HG03175 (cell line): ENCODE measurements at regions not wholly inside any gene's neighbourhood (a gene's known extent, or its start where the extent isn't known, plus 50 kb on each side); places are given as distances from the start of the nearest gene placed in this dataset.
"Not testable (repeated sequence)": the region's sequence is repeated elsewhere in the genome, so short reads cannot be mapped to it uniquely, and the experiment has no call there.

Experiments used
- ATAC-seq: cut with Tn5 transposase; IDR thresholded peaks from one replicate; pipeline ENCODE4 v1.9.1; 2021; ENCODE audit warnings: mild to moderate bottlenecking, moderate library complexity; ENCODE audit not compliant: unreplicated experiment

DNA sequence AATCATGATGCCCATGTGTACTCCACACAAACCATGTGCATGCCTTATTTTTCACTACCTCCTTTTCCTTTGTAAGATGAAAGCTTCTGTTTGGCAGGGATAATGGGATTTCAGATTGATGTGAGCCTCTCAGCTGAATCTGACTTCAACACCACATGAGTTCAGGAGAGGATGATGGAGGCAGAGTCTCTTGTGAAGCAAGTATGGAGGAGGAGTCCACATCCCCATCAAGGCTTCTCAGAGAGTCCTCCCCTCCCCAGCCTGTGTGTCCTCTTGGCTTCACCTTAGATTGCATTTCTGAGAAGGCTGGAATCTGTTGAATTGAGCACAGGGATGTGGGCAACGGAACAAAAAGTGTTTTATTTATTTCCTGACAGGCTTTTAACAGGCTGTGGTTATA, 370.4 kb downstream of the FAT3 start:
- no peak for ATAC-seq

DNA sequence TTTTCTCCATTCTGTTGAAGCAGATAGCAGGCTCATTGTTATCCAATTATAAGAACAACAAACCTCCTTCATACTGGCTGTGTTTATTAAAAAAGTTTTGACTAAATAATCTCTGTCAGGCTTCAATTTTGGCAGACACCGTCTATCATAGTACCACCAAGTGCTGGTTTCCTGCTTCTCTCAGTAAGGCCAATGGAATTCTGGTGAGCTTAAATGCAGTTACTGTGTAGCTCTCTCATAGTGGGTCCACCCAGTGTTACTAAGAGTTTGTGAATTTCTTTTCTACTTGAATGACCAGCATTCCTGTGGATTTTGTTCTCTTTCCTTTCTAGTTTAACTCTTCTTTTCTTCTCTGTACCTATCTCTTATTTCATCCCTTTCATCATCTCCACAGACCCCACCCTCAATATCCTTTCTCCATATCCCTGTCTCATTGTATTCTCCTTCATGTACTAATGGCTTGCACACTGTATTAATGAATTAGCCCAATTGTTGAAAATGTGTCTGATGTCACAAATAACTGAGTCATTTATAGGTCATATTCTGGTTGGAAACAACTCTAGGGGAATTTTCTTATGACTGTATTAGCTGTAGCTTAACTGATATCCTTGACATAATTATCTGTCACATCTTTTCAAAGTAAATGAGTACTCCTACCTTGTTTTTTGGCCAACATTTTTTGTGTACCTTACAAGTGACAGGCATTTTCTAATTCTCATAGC, 372.1 kb downstream of the FAT3 start:
- no peak for ATAC-seq

DNA sequence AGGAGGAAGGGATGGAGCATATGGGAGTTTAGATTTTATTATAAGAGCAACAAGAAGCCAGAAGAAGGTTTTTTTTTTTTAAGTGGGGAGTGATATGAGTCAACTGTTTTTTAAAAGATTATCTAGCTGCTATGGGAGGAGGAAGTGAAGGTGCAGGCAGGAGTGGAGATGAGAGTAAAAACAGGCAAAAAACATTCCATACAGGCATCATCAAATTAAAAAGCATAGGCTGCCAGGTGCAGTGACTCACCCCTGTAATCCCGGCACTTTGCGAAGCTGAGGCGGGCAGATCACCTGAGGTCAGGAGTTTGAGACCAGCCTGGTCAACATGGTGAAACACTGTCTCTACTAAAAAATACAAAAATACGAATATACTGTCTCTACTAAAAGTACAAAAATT, 368.4 kb upstream of the MTNR1B start:
- no peak for ATAC-seq

DNA sequence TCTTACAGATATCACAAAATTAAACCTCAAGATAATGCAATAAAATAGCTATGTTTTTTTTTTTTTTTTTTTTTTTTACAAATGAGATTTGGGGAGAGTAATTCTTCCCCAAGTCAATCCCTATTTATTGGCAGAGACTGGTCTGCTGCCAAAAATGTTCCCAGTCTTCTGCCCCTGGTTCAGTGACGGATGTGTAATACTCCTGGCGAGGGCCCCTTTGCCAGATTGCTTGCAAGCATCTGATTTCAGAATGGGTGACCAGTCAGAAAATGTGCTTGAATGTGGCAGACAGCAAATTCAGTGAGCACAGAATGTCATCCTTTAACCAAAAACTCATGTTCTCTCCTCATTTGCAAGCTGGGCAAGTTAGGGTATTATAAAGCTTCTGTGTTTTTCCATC, 363.8 kb upstream of the MTNR1B start:
- no peak for ATAC-seq

DNA sequence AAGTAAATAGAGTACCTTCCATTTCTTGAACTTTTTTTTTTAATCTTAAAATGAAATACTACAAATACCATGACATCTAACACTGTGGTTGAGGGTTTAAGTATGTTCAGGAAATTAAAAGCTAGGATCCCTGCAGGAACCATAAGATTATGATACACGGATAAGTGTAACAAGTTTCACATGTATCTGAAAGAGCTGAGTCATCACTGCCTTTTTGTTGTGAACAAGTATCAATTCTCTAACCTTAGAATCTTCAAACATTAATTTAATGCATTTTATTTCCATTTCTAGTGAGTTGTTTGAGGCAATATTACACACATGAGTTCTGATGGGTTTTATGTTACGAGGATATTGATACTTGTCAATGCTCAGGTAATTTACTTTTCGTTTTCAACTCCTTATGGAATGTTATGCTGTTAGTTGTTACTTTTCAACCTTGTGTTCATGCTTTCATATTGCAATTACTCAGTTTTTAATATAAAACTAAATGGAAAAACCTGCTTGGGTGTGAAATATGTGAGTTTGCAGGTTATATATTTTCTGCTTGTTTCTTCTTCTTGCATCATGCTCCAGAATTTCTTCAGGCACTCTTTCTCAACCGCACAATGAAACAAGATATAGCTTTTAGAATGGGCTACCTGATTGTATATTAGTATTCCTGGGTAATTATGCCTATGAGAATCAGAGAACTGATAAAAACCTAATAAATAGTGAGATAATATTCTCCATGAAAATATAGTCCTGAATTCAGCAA, 361.3 kb upstream of the MTNR1B start:
- ATAC-seq: no peak

DNA sequence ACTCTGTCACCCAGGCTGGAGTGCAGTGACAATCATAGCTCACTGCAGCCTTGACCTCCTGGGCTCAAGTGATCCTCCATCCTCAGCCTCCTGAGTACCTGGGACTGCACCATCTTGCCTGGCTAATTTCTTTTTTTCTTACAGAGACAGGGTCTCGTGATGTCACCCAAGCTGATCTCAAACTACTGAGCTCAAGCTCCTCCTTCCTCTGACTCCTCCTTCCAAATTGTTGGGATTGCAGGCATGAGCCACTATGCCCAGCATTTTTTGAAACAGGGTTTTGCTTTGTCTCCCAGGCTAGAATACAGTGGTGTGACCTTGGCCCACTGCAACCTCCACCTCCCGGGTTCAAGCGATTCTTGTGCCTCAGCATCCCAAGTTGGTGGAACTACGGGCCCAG, 358.3 kb upstream of the MTNR1B start:
- no peak for ATAC-seq

DNA sequence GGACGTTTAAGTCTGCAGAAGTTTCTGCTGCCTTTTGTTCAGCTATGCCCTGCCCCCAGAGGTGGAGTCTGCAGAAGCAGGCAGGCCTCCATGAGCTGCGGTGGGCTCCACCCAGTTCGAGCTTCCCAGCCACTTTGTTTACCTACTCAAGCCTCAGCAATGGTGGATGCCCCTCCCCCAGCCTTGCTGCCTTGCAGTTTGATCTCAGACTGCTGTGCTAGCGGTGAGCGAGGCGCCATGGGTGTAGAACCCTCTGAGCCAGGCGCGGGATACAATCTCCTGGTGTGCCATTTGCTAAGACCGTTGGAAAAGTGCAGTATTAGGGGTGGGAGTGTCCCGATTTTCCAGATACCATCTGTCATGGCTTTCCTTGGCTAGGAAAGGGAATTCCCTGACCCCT, 351.4 kb upstream of the MTNR1B start:
- ATAC-seq: not testable (repeated sequence)

DNA sequence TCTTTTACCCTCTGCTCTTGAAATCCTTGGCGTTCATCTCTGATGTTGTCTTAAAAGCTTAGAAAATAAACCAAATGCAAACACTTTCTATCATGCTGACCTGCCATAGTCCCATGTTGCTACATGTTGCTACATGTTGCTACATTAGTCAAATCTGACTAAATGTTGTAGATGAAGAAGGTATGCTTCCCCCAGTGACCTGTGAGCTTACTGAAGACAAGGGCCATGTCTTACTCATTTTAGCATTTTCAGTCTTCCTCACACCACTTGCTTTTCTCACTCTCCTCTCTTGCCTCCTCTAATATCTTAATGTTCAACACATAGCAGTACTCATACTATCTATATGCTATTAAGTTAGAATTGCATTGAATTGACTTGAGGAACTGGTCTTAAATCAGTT, 346.4 kb upstream of the MTNR1B start:
- ATAC-seq: no peak

DNA sequence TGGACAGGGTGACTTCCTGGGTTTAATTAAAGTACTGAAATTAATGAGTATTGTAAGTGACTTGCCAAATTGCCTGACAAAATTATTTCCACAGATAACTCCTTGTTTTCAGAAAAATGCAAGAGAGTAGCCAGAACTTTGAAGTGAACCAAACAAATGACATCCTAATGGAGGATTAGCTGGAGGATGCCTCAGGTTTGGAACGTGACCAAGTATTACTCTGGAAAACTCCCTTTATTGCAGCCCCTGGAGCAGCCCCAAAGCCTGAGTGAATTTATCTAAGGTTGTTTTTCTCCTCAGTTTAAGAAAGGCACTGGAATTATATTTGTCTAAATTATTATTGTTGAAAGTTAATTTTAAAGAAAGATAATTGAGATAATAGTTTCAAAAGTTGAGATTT, 343.6 kb upstream of the MTNR1B start:
- no peak for ATAC-seq

DNA sequence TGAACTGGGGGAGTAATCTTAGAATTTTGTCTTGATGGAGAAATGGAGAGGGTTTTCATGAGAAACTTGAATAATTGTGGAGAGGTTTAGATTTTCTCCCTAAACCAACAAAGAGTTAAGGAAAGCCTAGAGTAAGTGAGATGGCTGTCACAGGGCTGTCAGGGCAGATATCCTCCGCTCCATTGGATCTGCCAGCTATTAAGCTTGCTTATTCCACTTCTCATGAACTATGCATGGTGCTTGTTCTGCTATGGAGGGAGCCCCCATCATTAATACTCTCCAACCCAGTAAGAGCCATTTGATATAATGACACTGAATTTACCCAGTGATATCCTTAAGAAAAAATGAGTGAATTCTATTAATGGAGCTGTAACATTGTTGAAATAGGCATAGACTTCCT, 342.8 kb upstream of the MTNR1B start:
- ATAC-seq: no peak

DNA sequence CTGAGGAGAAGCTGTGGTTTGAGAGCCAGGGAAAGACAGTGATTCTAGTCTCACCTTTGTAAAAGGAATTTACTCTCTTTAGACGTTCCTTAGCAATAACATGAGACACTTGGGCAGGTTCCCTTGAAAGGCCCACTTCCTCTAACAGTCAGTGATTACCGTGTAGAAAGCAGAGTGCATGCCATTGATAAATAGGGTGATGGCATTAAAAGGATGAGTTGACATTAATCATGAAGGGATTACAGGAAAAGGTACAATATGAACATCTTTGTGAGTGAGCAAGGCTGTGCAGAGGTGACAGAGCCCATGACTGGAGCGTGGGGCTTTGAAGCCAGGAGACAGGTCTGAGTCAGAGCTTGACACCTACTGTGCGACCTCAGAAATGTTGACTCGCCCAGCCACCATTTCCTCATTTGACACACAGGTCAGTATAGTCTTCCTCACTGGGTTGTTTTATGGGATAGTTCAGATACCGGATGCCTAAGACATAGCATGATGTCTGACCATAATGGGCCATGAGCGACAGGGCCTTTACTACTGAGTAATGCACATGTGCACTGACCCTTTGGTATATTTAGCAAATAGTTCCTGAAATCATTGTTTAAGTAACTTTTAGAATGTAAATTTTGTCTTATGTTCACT, 341.7 kb upstream of the MTNR1B start:
- ATAC-seq: no peak

DNA sequence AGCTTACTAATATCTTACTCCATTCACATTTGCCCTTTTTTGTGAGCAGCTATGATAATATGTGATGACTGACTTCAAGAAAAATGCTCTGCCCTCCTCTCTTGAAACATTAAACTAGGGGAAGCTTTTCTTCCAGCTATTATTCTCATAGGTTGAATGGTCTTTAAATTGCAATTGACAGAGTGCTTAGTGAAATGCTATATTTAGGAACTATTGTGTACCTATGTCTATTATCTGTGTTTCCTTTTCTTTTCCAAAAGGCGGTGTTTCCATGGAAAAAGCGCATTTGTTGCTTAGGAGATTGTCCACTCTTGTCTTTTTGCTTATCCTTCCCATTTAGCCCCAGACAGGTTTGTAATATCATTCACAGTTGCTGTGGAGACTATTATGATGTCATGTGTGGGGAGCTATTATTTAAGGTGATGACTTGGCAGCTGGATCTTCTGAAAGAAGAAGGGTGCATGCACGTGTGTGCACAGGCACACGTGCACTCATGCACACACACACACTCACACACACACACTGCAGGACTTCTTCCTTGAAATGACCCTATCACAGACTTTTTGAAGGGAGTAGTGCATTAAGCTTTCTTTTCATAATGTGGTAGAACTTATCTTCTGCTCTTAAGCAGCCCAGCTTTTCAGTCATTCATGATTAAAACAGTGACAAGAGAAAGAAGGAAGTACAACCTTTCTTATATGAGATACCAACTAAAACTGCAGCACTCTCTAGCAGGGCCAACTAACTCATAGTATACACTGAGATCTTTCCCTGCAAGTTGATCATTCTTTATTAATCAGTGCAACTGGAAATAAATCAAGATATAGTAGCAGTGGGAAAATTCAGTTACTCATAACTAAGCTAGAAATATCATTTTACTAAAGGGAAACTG, 340.8 kb upstream of the MTNR1B start:
- ATAC-seq: no peak

DNA sequence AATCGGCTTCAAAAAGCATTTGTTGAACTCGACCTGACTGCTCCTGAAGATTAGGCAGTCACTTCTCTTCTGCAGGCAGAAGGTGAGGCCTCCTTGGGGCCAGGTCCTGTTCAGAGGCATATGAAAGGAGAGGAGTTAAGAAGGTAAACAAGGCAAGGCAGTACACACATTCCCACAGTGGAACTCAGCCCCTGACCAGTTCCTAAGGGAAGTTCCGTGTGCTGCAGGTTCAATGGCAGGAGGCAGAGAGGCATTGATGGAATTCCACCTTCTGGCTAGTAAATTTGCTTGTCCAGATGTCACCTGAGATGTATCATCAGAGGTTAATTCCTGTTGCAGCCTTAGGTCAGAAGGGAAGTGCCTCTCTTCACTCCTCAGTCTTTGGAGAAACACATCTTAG, 337.0 kb upstream of the MTNR1B start:
- ATAC-seq: no peak

DNA sequence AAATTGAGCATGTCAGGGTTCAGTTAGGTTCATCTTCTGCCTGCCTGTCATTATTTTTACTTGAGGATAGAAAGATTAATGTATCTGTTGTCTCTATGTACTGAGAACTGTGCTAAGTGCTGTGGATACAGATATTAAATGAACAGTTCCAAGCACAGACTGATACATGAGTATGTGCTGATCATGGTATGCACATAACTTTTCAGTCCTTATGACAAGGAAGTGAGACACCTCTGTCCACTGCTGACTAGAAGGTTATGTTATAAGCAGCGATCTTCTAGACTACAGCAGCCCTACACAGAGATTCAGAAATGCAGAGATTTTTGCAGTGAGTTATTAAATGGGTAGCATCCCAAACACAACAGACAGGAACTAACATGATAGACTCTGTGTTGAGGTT, 335.6 kb upstream of the MTNR1B start:
- no peak for ATAC-seq

DNA sequence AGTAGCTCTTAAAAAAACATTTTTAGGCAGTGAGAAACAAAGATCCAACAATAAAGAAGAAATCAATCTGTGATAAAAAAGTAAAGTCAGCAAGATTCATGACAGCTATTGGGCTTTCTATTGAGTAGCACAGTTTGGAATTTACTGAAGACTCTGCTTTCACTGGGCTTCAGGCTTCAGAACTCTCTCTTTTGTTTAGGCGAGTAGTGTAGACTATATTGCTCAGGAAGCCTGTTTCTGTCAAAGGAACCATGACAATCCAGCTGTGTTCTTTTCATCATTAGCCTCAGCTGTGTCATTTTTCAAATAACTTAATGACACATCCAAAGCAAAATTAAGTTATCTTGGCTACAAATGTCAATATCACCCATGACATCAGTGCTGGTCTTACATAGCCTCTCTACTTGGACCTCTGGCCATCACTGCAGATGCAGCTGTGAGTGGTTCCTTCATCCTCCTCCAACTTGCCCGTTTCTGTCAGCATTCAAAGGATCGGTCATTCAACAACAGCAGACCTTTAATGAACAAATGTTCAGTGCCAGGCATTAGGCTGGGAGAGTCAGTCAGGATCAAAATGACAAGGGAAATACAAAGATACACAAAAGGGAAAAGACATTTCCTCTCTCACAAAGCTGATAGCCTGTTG, 332.8 kb upstream of the MTNR1B start:
- no peak for ATAC-seq

DNA sequence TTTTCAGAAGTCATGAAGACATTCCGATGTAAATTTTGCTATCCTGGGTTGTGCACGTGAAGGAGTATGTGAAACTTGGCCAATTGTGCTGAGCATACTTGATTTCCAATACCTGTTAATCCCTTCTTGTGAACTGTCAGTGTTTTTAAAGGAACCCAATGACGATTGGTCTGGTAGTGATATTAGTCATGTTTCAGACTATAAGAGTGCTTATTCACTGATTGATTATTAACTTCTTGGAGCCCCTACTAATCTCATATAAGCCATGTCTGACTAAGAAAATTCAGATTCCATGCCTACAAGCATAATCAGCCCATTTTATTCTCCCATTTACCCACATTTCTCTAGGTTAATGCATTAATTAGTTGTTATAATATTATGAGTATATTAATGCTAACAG, 330.8 kb upstream of the MTNR1B start:
- no peak for ATAC-seq

DNA sequence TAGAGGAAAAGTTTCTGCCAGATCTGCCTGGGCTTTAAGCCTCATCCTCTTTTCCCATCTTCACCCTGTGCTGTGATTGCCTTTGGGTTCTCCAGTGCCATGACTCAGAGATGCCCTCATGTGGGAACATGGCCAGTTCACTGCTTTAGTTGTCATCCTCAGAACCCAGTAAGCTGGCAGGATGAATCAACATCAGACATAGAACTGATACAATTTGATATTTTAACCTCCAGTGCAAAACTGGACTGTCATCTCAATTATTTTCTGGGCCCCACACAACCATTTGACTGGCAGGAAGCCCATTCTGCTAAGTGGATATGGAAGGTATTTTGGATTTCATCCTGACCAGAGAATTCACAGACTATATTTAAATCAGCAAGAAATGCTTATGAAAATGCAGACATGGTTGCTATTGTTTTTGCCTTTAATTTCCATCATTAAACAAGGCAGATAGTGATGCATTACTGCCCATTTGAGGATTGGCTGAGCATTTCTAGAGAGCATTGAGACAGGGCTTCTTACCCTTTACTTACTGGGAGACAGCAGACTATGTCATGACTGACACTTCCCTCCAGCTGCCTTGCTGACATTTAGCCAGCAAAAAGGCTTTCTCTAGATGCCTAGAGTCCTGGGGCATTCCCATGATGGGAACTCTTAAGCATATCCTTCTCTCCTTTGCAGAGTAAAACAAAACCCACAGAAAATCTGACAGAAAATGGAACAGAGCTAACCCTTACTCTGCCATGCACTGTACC, 327.1 kb upstream of the MTNR1B start:
- no peak for ATAC-seq

DNA sequence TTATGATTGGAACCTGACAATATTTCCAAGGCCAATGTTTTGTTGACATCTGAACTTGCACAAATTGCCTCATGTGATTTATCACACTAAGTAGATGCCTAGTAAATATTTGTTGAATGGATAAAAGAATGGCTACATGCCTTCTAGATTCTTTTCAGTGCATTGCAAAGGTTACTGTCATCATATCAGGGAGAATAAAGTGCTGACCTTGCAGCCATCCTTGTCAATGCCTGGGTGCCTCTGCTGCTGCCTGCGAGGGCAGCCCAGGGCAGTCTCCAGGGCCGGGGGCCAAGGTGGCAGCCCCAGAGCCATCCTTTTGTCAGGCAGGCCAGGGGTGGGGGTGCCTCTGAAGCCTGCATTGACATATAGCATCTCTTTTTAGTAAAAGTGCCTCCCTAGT, 325.6 kb upstream of the MTNR1B start:
- ATAC-seq: no peak

DNA sequence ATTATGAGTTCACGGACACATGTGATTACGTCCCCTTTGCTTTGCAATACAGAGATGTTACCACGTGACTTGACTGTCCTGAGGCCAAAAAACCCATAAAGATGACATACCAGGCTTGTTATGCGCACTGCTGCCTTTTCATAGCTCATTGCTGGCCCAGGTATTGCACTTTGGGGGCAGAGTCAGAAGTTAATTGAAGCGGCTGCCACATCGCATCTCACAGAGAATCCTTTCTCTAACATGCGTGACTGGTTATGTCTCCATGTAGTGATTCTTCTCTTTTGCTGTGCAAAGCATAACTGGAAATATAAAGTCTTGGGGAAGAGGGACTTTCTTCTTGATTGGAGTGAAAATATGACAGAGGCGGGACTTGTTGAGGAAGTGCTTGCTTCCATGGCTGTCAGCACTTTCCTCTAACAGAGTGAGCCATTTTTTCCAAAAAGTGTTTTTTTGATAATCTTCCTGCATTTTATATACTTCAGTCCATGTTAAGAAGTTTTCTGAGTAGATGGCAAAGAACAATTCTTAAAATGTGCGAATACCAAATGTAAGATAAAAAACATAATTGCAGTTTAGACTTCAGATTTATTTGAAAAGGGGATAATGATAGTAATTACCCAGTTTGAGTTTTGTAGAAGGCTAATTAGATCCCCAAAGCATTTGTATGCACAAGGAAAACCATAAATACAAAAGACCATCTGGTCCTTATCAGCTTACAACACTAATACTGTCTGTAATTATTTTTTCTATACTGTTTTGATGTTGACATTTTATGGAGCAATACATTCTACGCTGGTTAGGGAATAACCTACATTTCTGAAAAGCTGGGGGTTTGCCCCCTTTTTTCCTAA, 324.6 kb upstream of the MTNR1B start:
- no peak for ATAC-seq
